Mucosa of gallbladder (tissue), 1 donor: ENCODE measurements at regions not wholly inside any gene's neighbourhood (a gene's known extent, or its start where the extent isn't known, plus 50 kb on each side); places are given as distances from the start of the nearest gene placed in this dataset.
"Not testable (repeated sequence)": the region's sequence is repeated elsewhere in the genome, so short reads cannot be mapped to it uniquely, and the experiment has no call there.

Experiments
- DNase-seq: peaks from one replicate; pipeline ENCODE4 v3.0.0-alpha.2; 2020; ENCODE audit warnings: low spot score
- donor health status: DM: no; HTN: no; CAD: no.

DNA sequence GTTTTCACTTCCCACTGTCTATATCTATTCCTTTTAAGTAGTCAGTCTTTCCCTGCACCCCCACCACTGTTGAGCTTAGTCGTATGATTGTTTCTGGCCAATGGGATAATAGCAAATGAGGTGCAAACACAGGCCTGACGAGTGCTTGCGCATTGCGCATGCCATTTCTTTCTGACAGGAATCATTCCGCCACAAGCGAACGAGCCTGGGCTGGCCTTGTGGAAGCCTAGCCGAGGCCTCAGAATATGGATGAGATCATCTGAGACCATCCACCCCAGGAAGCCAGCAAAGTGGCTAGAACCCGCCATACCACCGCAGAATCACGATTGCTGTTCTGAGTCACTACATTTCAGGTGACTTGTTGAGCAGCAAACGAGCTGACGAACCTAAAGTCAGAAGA lies 52.2 kb upstream of the PRL start:
- no peak for DNase-seq

DNA sequence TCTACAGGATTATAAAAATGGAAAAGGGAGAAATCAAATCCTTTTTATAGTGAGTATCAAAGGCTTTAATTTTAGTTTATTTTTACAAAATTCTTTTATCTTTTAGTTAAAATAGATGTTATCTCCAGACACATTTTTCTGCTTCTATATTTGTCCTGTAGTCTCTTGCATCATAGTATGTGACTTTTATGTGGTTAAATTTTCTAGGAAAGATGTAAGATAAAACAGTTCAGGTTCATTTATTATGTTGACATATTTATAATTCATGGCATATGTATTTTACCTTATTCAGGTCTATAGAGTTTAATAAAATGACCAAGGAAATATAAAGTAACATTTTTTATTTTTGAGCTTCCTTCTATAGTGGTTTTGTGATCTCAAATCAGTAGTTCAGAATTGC lies 52.7 kb upstream of the PRL start:
- DNase-seq: no peak

DNA sequence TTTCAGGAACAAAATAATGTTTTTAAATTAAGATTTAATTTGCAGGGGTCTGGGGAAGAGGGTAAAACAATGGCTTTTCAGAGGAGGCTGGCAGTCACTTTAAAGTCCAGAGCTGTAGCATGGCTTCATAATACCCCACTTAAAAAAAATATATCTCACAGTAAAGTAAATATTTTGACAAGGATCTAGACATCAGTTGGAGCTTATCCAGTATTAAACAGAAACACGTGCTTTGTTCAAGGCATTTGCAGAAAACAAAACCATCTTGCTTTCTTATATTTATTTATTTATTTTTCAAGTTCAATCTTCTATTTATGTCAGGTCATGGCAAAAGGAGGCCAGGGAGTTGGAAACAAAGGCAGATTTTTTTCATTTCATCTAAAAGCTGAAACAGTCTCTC lies 53.3 kb upstream of the PRL start:
- no peak for DNase-seq

DNA sequence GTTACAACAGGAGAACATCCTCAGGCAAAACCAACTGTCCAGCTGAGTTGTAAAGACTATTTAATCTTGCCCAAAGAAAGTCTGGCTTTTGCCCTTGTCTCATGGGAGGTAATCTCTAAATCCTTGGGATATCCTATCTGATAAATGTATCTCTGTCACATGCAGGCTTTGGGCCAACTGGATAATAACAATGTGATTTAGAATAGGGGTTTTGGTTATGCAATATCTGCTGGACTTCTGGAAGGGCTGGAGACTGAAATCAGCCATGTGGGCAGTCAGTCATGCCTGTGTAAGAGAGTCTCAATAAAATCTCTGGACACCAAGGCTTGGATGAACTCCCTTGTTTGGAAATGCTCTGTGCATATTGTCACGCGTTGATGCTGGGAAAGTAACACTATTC lies 56.3 kb upstream of the PRL start:
- no peak for DNase-seq

DNA sequence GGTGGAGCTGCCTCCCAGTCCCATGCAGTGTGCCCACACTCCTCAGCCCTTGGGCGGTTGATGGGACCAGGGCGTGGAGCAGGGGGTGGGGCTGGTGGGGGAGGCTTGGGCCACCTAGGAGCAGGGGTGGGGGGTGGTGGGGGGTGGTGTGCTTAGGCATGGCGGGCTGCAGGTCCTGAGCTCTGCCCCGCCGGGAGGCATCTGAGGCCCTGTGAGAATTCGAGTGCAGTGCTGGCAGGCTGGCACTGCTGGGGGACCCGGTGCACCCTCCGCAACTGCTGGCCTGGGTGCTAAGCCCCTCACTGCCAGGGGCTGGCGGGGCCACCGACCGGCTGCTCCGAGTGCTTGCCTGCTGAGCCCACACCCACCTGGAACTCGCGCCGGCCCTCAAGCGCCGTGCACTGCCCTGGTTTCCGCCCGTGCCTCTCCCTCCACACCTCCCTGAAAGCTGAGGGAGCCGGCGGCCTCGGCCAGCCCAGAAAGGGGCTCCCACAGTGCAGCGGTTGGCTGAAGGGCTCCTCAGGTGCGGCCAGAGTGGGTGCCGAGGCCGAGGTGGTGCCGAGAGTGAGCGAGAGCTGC lies 59.6 kb upstream of the PRL start:
- no peak for DNase-seq

DNA sequence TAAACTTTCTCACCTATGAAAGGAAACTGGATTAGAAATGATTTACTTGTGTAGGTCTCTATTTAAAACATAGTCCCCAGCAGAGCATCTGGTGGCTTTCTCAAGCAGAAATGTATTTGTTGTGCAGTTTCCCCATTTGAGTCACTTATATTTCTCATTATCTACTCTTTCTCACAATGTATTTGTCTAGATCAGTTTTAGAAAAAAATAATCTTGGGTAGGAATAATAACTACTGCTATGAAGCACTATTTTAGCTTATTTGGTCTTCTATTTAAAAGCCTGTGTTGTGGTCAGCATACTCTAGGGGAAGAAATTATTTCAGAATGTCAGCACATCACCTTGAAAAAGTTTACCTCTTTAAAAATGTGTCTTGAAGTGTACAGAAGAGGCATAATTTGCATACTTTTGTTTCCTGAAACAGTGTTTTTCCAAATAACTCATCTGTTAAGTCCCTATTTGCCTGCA lies 60.9 kb upstream of the PRL start:
- DNase-seq: no peak

DNA sequence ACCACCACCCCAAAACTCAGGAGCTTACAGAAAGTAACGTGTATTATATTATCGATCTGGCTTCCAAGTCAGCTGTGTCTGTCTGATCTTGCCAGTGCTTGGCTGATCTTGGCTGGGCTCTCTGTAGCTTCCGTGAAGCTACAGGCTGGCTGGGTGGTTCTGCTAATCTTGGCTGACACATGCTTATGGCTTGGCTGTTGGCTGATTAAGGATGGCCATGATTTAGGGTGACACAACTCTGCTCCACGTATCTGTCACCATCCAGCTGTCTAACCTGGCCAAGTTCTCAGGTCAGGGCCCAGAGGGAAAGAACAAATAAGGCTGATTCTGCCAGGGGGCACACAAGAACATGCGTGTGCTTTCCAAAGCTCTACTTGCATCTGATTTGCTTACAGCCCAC lies 64.7 kb upstream of the PRL start:
- no peak for DNase-seq

DNA sequence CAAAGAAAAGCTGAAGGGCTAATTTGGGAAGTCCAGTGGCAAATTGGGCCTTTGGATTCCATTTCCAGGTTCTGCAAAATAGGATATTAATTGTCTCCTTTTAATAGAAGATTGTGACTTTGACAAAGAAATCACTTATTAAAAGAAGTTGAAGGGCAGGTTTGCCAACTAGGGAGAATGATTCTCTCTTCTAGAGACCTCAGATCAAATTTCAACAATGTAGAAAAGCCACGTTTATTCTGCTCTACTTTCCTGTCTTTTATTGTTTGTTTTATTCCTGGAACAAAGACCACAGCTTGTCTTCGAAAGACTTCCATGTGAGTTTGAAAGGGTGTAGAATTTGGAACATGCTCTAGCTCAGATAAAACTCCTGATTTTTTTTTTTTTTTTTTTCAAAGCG lies 65.5 kb upstream of the PRL start:
- DNase-seq: no peak

DNA sequence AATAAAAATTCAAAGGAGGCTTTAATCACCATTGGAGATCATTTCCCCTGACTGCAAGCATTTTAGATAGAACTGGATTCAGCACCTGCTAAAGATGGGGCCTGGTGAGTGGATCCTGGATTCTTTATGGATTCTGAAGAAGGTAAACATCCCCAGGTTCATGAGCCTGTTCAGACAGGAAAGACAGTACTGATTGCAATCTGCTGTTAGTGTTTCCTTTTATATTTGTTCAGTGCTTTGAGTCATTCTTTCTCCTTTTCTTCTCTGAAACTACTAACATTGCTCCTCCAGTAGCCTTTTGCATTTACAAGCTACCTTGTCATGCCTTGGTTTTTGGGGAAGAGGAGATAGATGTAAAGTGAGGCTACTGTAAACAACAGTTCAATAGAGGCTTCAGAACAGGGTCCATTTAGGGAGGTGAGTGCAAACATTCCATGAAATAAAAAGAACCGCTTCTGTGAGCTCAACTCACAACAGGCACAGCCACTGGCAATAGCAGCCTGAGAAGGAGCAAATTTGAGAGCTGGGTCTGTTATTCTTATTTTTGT lies 66.4 kb upstream of the PRL start:
- DNase-seq: no peak

DNA sequence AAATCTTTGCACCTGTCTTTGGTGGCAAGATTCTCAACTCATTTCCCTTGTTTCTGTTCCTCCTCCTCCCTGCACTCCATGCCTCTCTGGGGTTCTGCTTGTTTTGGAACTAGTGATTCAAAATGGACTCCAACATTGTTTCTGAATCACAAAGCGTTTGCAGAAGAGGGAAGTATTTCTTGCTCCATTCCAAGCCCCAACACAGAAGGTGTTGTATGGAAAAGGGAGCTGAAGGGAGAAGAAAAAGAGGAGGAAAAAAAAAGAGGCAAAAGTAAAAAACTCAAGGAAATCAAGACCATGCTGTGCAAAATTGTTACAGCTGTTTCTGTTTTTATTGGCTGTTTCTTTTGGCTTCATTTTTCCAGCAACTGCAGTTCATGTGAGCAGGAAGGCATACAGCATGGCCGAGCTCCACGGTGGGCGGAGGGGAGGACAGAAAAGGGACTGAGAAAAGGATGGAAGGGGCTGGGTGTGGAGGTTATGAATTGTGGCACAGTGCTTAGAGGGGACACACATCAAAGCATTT lies 66.9 kb upstream of the PRL start:
- no peak for DNase-seq

DNA sequence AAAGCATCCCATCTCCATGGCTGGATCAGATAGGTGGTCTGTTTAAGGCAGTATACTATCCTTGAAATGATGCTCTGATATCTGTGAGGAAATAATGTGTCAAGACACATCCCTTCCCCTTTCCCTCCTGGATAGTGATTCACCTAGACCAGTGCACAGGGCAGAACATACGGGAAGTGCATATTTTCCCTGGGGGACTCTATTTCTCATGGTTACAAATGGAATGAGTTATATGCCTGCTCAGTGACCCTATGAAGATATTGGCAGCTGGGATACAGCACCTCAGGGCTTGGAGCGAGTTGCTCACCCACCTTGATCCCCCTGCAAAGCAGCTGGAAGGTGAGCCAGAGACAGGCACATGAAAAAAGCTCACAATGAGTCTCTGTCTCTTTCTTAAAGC lies 67.5 kb upstream of the PRL start:
- no peak for DNase-seq

DNA sequence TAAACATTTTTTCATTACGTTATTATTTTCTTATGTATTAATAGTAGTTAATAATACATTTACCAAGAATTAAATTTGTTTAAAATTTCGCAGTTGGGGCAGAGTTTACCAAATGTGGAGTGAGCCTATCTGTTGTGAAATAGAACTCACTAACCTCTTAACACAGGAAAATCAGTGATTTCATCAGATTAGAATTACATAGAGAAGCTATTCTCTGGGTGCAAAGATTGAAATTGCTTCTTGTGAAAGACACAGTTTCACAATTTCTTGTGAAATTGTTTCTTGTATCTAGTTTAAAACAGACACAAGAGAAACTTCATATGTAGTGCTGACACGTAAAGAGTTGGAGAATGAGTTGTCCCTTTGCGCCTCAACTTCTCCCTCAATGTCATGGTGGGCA lies 69.4 kb upstream of the PRL start:
- no peak for DNase-seq

DNA sequence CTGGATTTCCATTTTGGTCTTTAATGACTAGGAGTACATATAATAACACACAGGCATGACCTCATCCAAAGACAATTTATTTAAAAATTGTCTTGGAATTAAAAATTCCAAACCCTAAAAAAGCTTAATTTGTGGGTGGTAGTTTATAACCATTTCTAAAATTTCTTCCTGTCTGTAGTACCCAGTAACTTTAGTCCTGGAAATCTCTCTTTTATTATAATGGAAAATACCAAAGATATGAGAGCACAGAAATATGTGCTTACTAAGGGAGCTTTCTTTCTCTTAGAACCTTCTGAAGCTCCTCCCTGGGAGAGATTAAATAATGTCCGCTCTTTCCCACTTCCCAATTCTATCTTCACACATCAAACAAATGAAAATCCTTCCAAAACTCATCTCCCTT lies 70.5 kb upstream of the PRL start:
- no peak for DNase-seq

DNA sequence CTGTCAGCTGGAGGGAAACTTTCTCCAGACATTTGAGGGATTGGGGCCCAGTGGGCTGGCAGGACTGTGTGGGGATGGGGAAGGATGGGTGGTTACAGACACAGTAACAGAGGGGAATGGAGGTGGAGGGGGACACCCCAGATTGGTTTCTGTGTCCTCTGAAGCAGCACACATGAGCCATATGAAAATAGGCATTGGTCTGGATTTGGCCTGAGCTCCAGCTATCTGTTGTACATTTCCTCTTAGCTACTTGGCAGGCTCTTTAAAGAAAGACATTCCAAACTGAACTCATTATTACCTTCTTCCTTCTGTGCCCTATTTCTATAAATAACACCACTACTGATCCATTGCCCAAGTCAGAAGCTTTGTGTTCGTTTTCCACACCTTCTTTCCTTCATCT lies 72.0 kb upstream of the PRL start:
- DNase-seq: no peak

DNA sequence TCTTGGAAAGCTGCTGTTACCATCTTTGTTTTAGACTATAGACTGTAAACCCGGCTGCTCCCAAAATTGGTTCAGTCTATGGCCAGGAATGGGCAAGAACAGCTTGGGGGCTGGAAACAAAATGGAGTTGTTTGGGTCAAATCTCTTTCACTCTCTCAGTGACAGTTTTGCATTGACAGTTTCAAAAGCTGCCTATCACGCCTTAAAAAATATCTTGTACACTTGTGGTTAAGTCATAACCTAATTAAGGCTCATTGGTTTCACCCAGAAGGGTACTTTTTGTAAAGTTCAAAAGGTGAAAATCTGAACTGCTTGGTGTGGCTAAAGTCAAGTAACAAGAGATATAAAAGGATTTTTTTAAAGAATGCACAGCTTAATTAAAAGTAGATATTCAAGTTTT lies 76.1 kb upstream of the PRL start:
- no peak for DNase-seq

DNA sequence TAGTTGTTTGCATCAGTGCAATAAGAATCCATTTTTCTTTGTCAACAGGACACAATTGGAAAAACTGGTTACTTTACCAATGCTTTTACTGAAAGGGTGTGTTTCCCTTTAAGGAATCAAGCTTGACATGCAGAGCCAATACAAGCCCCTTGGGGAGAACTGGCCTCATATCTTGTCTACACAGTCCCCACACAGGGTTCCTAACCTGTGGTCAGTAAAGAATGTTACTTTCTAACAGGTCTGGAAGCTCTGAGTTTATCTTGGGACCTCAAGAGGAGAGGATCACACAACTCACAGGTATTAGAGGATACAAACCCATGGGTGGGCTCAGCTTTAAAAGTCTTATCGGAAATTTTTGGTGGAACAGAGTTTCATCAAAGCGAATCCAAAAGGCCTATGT lies 78.1 kb upstream of the PRL start:
- DNase-seq: not testable (repeated sequence)

DNA sequence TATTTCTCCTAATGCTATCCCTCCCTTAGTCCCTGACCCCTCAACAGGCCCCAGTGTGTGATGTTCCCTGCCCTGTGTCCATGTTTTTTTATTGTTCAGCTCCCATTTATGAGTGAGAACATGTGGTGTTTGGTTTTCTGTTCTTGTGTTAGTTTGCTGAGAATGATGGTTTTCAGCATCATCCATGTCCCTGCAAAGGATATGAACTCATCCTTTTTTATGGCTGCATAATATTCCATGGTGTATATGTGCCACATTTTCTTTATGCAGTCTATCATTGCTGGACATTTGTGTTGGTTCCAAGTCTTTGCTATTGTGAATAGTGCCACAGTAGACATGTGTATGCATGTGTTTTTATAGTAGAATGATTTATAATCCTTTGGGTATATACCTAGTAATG lies 79.5 kb upstream of the PRL start:
- not testable (repeated sequence) for DNase-seq

DNA sequence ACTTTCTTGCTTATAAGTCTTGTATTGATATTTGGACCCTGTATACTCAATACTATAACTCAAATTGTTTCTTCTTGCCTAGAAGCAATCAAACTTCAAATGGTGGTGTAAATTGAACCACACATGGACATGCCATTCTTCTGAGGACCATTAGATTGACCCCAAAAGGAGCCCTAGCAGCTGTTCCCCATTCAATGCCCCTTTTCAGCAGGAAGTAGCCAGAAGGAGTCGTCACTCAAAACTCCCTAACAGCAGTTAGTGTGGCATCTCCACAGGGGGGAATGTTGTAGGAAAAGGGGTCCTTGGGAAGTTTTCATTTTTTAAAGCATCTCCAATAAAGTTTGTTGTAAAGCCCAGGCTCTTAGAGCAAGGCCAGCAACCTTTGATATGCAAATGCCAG lies 81.7 kb upstream of the PRL start:
- DNase-seq: not testable (repeated sequence)

DNA sequence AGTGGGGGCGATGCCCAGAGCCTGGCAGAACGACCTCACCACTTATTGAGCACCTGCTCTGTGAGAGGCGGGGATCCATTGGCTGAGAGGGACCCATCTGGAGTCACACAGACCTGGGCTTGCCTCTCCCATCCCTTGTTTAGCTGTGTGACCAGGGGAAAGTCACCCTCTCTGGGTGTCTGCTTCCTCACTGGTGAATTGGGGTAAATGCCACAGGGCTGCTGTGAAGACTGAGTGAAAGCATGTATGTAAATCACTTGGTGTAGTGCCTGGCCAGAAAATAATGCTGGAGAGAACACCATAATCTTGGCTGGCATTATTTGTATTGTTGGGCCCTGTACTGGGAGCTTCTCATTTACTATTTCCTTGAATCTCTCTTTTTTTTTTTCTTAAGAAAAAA lies 83.4 kb upstream of the PRL start:
- no peak for DNase-seq

DNA sequence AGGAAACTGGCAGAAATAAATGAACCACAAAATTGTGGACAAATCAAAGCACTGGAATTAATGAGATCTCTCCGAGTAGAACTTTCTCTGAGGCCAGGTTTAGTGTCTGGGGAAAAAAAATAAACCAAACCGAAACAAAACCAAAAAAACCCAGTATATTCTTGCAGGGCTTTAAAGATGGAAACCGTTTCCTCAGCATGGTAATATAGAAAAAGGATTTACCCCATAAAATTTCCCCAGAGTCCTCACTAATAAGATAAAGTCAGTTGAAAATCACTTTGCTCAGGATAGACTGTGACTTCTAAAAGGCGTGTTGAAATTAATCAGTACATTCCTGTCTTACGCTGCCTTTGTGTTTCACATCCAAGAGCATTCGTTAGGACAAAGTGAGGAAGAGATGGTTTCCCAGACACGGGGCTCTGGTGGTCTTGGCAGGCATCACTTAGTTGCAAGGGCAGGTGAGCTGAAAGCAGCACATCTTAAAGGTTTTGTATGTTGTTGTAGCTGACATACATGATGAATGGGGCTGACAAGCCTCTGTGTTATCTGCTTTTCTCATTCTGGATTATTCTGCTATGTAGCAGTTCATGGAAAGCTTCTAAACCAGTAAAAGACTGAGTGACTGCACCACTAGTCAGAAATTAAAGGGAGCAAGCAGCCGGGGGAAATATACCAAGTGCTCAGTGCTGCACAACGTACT lies 85.2 kb upstream of the PRL start:
- DNase-seq: no peak

DNA sequence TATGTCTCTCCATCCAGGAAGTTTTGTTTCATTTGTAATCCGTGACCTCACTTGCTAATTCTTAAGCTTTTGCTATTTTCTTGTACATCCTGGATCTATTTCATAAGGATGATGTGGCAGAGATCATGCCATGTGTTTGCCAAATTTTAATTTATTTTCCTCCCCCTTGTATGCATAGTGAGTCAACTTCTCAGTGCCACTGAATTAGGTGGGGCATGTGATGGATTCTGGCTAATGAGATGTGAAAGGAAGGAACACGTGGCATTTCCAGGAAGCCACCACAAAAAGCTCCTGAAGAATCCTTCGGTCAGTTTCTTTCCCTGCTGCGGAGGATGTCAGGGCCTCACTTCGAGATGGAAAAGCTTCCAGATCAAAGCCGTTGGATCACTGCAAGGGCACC lies 86.2 kb upstream of the PRL start:
- DNase-seq: no peak

DNA sequence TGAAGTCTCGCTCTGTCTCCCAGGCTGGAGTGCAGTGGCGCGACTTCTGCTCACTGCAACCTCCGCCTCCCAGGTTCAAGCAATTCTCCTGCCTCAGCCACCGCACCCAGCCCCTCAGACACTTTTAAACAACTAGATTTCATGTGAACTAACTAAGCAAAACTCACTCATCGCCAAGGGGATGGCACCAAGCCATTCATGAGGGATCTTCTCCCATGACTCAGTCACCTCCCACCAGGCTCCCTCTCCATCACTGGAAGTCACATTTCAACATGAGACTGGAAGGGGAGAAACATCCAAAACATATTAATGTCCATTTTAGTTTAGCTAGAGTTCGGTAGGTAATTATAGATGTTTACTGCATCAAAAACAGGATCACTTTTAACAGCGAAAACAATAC lies 95.9 kb upstream of the PRL start:
- DNase-seq: no peak

DNA sequence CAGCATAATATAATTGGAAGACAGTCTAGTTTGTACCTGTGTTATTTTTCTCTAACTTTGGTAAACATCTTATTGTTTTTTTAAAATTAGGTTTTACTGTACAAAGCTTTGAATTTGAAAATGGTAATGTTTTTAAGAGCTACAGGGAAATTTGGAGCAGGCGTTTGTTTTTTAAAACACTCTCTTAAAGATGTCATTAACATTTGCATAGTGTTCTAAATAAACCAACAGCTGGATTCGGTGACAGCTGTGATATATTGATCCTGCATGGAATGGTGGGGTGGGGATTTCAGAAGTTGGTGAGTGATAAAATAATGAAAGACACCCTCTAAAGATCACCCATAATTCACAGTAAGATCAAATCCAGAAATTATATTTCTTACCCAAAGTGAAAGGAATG lies 97.9 kb upstream of the PRL start:
- no peak for DNase-seq

DNA sequence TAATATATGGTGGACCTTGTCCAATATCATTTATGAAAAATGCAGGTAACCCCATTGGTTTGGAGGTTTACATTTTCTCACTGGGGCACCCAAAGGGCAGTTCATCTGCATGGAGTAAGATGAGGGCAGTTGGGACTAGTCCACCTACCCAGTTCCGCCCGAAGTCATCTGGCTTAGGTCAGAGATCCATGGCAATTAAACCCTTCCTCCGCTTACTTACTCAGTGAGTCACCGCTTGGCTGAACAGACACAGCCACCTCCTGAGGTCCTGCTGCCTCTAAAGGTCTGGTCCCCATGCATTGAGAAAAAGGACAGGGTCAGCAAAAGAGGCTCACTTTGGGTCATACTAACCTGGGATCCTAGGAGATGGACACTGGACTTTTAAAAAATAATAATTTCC lies 102.9 kb upstream of the PRL start:
- no peak for DNase-seq
